ENCODE measurements at regions not wholly inside any gene's neighbourhood (a gene's known extent, or its start where the extent isn't known, plus 50 kb on each side); places are given as distances from the start of the nearest gene placed in this dataset.

DNA sequence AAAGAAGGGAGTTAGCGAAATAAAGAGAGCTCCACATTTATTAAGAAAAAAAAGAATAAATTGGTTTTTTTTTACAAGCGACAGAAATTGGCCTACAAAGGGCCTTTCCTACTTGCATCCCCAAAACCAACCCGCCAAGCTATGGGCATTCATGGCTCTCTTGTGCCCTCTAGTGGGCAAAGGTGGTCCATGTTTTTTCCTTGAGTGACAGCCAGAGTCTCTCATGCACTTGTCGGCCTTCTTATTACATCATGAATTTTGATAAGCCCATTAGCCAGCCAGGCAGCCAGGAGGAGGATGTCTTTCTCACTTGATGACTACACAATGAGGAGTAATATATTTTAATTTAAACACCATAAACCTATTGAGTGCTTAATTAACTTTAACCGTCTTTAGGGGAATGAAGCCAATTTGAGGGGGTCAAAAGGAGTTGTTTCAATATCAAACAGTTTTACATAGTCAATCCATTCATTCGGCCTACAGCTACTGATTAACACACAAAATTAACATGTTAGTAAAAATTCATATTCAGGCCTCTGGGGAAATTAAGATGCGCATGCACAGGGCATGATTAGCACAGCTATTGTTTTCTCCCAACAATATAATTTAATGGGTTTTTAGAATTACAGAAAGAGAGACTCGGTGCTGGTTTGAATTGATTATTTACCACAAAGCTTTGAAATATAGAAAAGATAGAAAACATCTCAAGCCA lies 85.5 kb downstream of the RCN1 start:
- no peak overlapping the region for H2AK9ac ChIP-seq (replicated peaks; ENCODE audit: low read depth, low read length, poor library complexity)
- POLR2A ChIA-PET (ENCODE audit: unreplicated experiment), result no interaction called here
- no peak overlapping the region for H3K27ac ChIP-seq (ENCODE audit: insufficient read depth, low read length)
- no peak overlapping the region for H3K18ac ChIP-seq (ENCODE audit: low read depth, low read length)
- no peak overlapping the region for H2BK120ac ChIP-seq (ENCODE audit: low read depth, low read length)
- WGBS, 2 experiments (ENCODE audit: extremely low coverage in 2 of 2, insufficient read length in 1 of 2), result 0% methylated on average over 1 of the region's 8 CpGs; no CpG with 5 or more reads in 1 of the 2 experiments
- H3K9me1 ChIP-seq (ENCODE audit: insufficient read depth, low read length), result 0 out of 2 replicates have a peak, but pooled peaks cover under 1% of the 10 kb centered on the region
- no peak overlapping the region for H4K5ac ChIP-seq (ENCODE audit: low read depth, low read length)
- DNase-seq, result peak; percentile 76
- TF ChIP-seq RAD21 (IDR thresholded peaks at IDR 0.05; ENCODE audit: low read length) (peak; percentile 95), SMC3 (IDR thresholded peaks at IDR 0.05; ENCODE audit: low read depth, low read length) (peak; percentile 81), CEBPB (IDR thresholded peaks at IDR 0.05; ENCODE audit: low read depth, low read length) (peak; percentile 24; the same call in 1 of the 2 replicates), MAZ (IDR thresholded peaks at IDR 0.05; ENCODE audit: borderline replicate concordance, low read depth, low read length) (no peak), RCOR1 (IDR thresholded peaks at IDR 0.05; ENCODE audit: insufficient replicate concordance, low read length) (no peak)
- TF ChIP-seq, protein P1, sequence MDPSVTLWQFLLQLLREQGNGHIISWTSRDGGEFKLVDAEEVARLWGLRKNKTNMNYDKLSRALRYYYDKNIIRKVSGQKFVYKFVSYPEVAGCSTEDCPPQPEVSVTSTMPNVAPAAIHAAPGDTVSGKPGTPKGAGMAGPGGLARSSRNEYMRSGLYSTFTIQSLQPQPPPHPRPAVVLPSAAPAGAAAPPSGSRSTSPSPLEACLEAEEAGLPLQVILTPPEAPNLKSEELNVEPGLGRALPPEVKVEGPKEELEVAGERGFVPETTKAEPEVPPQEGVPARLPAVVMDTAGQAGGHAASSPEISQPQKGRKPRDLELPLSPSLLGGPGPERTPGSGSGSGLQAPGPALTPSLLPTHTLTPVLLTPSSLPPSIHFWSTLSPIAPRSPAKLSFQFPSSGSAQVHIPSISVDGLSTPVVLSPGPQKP (IDR thresholded peaks at IDR 0.05; ENCODE audit: borderline replicate concordance, low read depth, low read length), result no peak
- TF ChIP-seq, protein P2, sequence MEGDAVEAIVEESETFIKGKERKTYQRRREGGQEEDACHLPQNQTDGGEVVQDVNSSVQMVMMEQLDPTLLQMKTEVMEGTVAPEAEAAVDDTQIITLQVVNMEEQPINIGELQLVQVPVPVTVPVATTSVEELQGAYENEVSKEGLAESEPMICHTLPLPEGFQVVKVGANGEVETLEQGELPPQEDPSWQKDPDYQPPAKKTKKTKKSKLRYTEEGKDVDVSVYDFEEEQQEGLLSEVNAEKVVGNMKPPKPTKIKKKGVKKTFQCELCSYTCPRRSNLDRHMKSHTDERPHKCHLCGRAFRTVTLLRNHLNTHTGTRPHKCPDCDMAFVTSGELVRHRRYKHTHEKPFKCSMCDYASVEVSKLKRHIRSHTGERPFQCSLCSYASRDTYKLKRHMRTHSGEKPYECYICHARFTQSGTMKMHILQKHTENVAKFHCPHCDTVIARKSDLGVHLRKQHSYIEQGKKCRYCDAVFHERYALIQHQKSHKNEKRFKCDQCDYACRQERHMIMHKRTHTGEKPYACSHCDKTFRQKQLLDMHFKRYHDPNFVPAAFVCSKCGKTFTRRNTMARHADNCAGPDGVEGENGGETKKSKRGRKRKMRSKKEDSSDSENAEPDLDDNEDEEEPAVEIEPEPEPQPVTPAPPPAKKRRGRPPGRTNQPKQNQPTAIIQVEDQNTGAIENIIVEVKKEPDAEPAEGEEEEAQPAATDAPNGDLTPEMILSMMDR (conservative IDR thresholded peaks at IDR 0.05; ENCODE audit: low read depth, low read length), result peak; percentile 96
- no peak overlapping the region for H3K14ac ChIP-seq (replicated peaks; ENCODE audit: low read depth, low read length)
- H3K27me3 ChIP-seq (ENCODE audit: control insufficient read depth, insufficient read depth, low read length), result peaks cover 11% of the 10 kb centered on the region
- H3K56ac ChIP-seq (ENCODE audit: extremely low read depth, insufficient read depth, low read length), result no peak overlapping the region
- H2BK5ac ChIP-seq (ENCODE audit: low read depth, low read length, poor library complexity, severe bottlenecking), result no peak overlapping the region
- no peaks in the 10 kb centered on the region for H3K9me3 ChIP-seq (ENCODE audit: control insufficient read depth, insufficient read depth, low read length)
- intact Hi-C loops (cut with micrococcal nuclease), result loop anchor here (1.0 to 10.0 kb wide), 7 partner anchors 121 to 1069 kb away; no protein-coding TSS in a partner anchor
- CTCF ChIA-PET, result interaction anchor here (0.6 to 2.1 kb wide), 16 partner anchors 13 to 1707 kb away, joined by 3 to 24 read pairs (median 4); no protein-coding TSS in a partner anchor
- H4K91ac ChIP-seq (ENCODE audit: insufficient read depth, low read depth, low read length), result no peak overlapping the region
- H3K79me1 ChIP-seq (ENCODE audit: low read depth in 1 of 2, low read length in 2 of 2), result no peaks in the 10 kb centered on the region
- H3K4me2 ChIP-seq (ENCODE audit: low read depth, low read length), result no peak overlapping the region
- ATAC-seq (ENCODE audit: low read depth), result peak; percentile 62; the same call in 1 of the 2 replicates
- no peak overlapping the region for H3K4me3 ChIP-seq (ENCODE audit: insufficient read depth, low read depth, low read length)
- no peak overlapping the region for H2BK20ac ChIP-seq (ENCODE audit: low read depth, low read length)
- H3K23ac ChIP-seq (ENCODE audit: low read depth, low read length), result no peak overlapping the region
- no peaks in the 10 kb centered on the region for H3K4me1 ChIP-seq (ENCODE audit: control insufficient read depth, insufficient read depth, low read length)
- no TSS peak for BruUV-seq (replicated peaks)
- dilution Hi-C loops (cut with HindIII; ENCODE audit: low sequenced_read_pairs, unreplicated experiment), result no loop called here
- no peak overlapping the region for H2BK15ac ChIP-seq (ENCODE audit: low read depth, low read length)
- no peak overlapping the region for H3K9ac ChIP-seq (ENCODE audit: low read depth, low read length)
- H4K8ac ChIP-seq (ENCODE audit: low read depth in 2 of 2, low read length in 2 of 2), result no peak overlapping the region
- H2AK5ac ChIP-seq (ENCODE audit: low read depth, low read length), result no peak overlapping the region
- in situ Hi-C loops (cut with MboI; ENCODE audit: low sequenced_read_pairs), result no loop called here
- no peaks in the 10 kb centered on the region for H4K20me1 ChIP-seq (ENCODE audit: insufficient read depth, low read length)
- no peak overlapping the region for H2AFZ ChIP-seq (replicated peaks; ENCODE audit: low read length, poor library complexity)
- no peaks in the 10 kb centered on the region for H3K36me3 ChIP-seq (ENCODE audit: control insufficient read depth, insufficient read depth, low read length)
- H3K4ac ChIP-seq (ENCODE audit: low read depth, low read length), result no peak overlapping the region

All from IMR-90 (cell line).